GM12891 (cell line): ENCODE measurements at regions not wholly inside any gene's neighbourhood (a gene's known extent, or its start where the extent isn't known, plus 50 kb on each side); places are given as distances from the start of the nearest gene placed in this dataset.

Experiments used
- DNase-seq: peaks from one replicate; pipeline ENCODE4 v3.0.0; 2011; ENCODE audit warnings: low spot score; ENCODE audit not compliant: insufficient read length
- FAIRE-seq: peaks from 2 replicates; lab custom pipeline; 2011; peaks lifted over from hg19 to GRCh38; lab: Jason Lieb, UNC
- PAX5 ChIP-seq: IDR thresholded peaks from 2 replicates; pipeline ENCODE4 v1.6.1; 2011; ENCODE audit warnings: low read length, moderate library complexity, mild to moderate bottlenecking; ENCODE audit not compliant: insufficient read depth, severe bottlenecking
- POLR2A ChIP-seq: IDR thresholded peaks from 2 replicates; pipeline ENCODE4 v1.6.1; 2011; ENCODE audit warnings: low read depth, low read length, control low read depth
- POLR2AphosphoS5 ChIP-seq: IDR thresholded peaks from 2 replicates; pipeline ENCODE4 v1.6.1; 2011; ENCODE audit warnings: low read depth, low read length, control low read depth
- POU2F2 ChIP-seq: IDR thresholded peaks from 2 replicates; pipeline ENCODE4 v1.6.1; 2011; ENCODE audit warnings: low read depth, mild to moderate bottlenecking, control low read depth, low read length, moderate library complexity
- SPI1 ChIP-seq: IDR thresholded peaks from 2 replicates; pipeline ENCODE4 v1.6.1; 2011; ENCODE audit warnings: low read depth, low read length, control low read depth
- TAF1 ChIP-seq: IDR thresholded peaks from 2 replicates; pipeline ENCODE4 v1.6.1; 2011; ENCODE audit warnings: low read depth, low read length, control low read depth

DNA sequence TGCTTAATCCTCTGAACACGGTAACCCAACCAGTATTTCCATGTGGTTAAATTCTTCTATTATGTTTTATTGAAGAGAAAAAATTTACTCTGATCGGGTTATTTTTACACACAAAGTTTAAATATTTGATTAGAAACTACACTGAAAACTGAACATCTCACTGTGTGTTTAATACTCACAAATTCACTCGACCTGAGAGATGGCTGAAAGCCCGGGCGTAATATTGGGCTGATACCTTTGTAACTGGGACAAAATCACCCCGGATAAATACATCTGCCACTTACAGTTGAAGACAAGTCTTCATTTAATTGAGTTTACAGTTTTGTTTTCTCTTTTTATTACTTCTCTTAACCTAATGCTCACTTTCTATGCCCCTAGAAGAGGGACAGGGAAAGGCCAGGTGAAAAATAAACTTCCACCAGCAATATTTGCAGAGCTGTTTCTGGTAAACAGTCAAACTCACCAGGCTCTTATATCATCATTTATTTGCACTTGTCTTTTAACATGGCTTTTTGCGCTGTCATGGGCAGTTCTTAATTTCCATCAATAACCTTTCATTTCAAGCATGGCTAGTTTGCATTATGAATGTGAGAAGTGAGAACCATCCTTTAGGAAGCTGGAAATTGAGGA is 145.6 kb upstream of the TMCO5A start:
- FAIRE-seq (no peak), DNase-seq (no peak)
- TF ChIP-seq POLR2AphosphoS5 (no peak), TAF1 (no peak), SPI1 (no peak), POLR2A (no peak), POU2F2 (no peak), PAX5 (no peak)

DNA sequence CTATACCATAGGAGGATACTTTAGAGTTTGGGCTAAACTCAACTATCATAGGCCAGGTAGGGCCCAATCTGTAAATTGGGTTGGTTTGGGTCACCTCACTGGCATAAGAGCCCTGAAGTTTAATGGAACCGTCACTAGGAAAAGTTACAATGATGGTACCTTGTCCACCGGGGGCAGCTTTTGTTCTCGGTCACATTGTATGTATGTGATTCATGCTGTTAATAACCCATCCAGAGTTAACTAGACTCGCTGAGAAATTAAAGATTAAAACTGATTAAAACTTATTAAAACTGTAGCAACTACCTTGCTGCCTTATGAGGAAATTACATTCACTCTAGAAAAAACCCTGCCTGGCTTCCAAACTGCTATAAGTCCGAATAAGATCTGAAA is 145.0 kb upstream of the TMCO5A start:
- DNase-seq (no peak), FAIRE-seq (no peak)
- no peak for TF ChIP-seq POLR2AphosphoS5
- TF ChIP-seq POLR2A: no peak
- no peak for TF ChIP-seq POU2F2
- no peak for TF ChIP-seq PAX5
- TF ChIP-seq SPI1: no peak
- TF ChIP-seq TAF1: no peak

DNA sequence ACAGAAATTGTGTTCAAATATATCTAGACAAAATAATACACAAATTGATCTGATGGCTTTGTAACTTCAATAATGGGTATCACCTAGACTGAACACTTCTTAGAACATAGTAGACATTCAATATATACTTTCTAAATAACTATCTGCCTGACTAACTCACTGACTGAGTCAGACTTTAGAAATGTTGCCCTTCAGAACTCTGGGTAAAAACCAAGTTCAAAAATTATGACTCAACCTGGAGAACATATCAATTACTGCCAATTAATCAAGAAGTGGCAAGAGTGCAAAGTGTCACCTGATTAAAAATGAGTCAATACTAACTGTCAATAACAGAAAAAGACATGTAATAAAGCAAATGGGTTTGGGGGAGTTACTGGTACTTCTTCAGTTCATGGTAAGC is 144.6 kb upstream of the TMCO5A start:
- DNase-seq (no peak), FAIRE-seq (no peak)
- no peak for TF ChIP-seq PAX5
- TF ChIP-seq POLR2AphosphoS5: no peak
- TF ChIP-seq TAF1: no peak
- TF ChIP-seq SPI1: no peak
- no peak for TF ChIP-seq POLR2A
- no peak for TF ChIP-seq POU2F2

DNA sequence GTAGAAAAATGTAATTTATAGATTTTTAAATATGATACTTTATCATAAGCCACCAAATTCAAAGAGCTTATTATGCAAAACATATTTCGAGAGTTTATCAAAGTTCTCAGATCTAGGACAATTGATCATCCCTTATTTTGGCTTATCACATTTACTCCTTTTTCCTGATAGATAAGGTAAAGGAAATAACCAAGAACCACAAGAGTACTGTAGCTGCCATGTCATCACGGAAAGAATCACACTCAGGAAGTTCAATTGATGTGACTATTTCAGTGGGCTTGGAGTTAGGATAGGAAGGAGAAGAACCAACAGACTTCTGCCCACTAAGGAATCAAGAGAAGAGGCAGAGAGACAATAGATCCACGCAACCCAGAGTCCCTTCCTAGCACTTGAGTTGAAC is 142.7 kb upstream of the TMCO5A start:
- DNase-seq: no peak
- FAIRE-seq: no peak
- TF ChIP-seq POLR2A: no peak
- no peak for TF ChIP-seq PAX5
- TF ChIP-seq TAF1: no peak
- no peak for TF ChIP-seq POU2F2
- no peak for TF ChIP-seq POLR2AphosphoS5
- no peak for TF ChIP-seq SPI1

DNA sequence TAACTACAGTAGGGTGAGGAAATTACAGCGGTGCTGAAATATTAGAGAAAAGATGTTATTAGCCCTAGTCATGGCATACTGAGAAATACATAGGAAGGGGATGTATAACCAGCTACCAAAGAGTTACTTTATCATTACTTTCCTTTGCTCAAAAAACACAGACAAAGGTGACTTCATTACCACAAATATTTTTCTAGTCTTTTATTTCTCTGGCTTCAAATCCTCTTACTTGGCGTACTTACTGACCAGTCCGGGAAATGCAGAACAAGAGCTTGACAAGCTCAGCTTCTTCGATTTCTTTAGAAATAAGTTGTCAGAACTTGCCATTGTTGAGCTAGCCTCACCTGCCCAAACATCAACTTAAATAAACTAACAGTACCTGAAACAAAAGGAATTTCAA is 142.1 kb upstream of the TMCO5A start:
- DNase-seq (no peak), FAIRE-seq (no peak)
- TF ChIP-seq POU2F2 (no peak), PAX5 (no peak), SPI1 (no peak), POLR2AphosphoS5 (no peak), TAF1 (no peak), POLR2A (no peak)

DNA sequence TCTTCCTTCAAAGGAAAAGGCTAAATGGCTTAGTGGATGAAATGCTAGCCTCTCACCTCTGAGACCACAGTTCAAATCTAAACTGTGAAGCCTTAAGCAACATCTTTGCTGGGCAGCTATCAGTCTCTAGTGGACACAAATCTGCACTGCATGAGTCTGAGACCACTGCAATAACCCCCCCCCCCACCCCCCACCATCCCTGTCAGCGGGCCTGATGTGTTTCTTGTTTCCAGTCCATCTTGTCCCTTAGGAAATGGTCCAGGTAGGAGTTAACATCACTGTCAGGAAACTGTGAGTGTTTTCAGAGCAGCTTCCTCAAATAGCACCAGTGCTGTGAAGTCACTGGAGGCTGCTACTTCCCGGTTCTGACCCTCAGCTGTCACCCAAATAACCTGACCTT is 140.6 kb upstream of the TMCO5A start:
- no peak for TF ChIP-seq SPI1
- no peak for TF ChIP-seq POU2F2
- no peak for DNase-seq
- no peak for FAIRE-seq

DNA sequence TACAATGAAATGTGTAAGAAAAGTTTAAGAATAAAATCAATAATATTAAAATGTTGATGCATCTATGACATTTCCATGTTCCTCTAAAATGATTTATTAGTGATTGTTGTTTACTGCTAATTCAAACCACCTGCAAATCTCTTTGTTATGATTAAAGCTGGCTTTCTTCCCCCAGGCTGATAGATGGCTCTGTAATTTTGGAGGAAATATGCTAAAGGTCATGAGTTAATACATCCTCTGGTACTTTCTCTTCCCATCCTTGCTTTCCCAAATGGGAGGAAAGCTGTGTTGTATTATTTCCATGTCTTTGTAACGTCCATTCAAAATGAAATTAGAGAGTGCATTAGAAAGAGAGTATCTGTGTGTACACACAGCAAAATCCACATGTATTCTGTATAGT is 139.5 kb upstream of the TMCO5A start:
- no peak for FAIRE-seq

DNA sequence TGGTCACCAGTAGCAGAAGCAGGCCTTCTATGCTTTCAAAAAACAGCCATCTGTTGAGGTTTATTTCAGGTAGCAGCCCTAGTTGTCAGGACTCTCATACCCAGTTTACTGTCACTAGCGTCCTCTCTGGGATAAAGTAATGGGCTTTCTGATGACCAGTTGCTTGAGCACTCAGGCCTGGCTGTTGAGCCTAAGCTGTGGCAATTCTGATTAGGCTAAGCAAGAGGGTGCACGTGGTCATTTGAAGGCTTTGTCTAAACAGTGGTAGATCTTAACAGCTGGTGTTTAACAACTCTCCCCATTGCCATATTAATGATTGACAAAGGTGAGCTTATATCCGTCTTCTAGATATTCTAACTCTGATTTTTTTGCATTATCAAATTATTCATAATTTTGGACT is 132.9 kb upstream of the TMCO5A start:
- TF ChIP-seq POLR2AphosphoS5: no peak
- DNase-seq: no peak
- FAIRE-seq: no peak

More for the DNA sequence above, 139.5 kb upstream of the TMCO5A start:
- DNase-seq: no peak
- TF ChIP-seq POLR2AphosphoS5 (no peak), POU2F2 (no peak), TAF1 (no peak), PAX5 (no peak), SPI1 (no peak), POLR2A (no peak)

DNA sequence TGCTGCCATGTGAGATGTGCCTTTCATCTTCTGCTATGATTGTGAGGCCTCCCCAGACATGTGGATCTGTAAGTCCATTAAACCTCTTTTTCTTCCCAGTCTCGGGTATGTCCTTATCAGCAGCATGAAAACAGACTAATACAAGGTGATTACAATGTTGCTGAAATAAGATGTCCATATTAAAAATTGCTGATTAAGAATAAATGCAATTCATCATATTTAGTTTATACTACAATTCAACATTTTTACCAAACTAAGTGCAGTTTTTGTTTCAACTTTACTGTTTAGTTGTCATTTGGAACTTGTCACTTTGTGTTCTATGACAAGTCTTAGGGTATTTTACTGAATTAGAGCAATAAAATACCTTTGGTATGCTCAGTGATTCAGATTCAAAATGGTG is 127.6 kb upstream of the TMCO5A start:
- DNase-seq (no peak), FAIRE-seq (no peak)
- TF ChIP-seq SPI1 (no peak), TAF1 (no peak), POLR2A (no peak), POLR2AphosphoS5 (no peak), POU2F2 (no peak), PAX5 (no peak)

DNA sequence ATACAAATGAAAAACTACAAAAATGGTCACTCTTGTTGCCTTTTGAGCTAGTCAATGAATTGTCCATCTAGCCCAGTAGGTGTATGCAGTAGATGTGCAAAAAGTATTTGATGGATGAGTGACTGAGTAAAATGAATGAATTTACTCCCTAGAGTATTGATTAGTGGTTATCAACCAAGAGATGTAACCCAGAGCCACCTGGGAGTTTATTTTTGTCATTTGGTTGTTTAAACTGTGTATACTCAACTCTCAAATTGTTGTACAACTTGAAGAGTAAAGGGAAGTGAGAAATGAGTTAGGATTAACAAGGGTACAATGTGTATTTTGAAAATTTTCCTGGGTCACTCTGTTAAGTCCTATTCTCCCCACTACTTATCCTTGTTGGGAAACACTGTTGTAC is 124.1 kb upstream of the TMCO5A start:
- FAIRE-seq (no peak), DNase-seq (no peak)
- TF ChIP-seq TAF1 (no peak), POLR2AphosphoS5 (no peak), SPI1 (no peak), POU2F2 (no peak), POLR2A (no peak), PAX5 (no peak)

DNA sequence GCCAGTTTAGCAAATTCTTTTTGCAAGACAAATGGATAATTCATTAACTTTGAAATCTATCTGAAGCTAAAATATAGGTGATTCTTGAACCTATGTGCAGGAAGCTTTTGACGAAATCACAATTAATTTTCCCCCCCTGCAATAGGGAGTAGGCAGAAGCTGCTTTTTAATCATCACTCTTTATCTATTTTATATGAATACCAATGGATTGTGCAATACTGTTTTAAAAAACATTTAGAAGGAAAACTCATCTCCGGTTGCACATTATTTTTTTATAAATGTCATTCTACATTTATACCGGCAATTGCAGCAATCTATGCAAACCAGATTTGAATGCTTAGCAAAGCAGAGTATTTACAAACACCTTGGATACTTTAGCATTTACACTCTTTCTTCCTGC is 121.1 kb upstream of the TMCO5A start:
- no peak for TF ChIP-seq POLR2AphosphoS5
- FAIRE-seq (no peak), DNase-seq (no peak)
